Skin of body (tissue), 1 donor: ENCODE measurements at regions not wholly inside any gene's neighbourhood (a gene's known extent, or its start where the extent isn't known, plus 50 kb on each side); places are given as distances from the start of the nearest gene placed in this dataset.
"Not testable (repeated sequence)": the region's sequence is repeated elsewhere in the genome, so short reads cannot be mapped to it uniquely, and the experiment has no call there.

Experiments used
- DNase-seq: peaks from one replicate; lab custom pipeline; 2025; lab: John Stamatoyannopoulos, UW

DNA sequence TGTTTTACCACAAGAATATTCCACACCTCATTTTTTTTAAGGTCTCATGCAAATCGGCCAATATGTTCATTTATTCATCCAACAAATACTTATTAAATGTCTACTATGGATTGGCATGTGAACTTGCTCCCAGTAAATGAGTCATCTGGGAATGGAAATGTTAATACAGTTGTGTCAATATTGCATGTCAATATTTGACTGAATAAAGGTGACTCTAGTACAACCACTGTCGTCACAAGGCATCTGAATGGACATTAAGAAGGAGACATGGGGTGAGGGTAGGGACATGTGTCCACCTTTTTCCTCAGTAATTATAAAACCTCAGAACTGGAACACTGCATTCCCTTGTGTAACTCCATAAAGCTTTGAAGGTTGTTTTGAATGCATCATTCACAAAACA lies 365.4 kb downstream of the ADCYAP1 start:
- no peak for DNase-seq

GRCh38 chr18:1273469-1273868 lies 368.8 kb downstream of the ADCYAP1 start:
- DNase-seq = no peak

DNA sequence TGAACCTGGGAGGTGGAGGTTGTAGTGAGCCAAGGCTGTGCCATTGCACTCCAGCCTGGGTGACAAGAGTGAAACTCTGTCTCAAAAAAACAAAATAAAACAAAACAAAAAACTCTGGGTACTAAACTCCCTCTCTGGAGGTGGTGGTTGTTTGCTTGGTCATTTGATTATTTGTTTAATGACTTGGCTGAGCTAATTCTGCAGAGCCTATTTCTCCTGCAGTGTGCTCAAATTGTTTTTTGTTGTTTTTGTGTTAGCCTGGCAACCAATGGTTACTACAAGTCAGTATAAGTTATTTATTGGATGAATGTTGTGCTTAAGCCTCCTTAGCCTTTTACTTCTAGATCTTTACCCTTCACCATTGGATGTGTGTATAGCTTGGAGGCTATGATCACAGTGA lies 387.5 kb downstream of the ADCYAP1 start:
- no peak for DNase-seq

DNA sequence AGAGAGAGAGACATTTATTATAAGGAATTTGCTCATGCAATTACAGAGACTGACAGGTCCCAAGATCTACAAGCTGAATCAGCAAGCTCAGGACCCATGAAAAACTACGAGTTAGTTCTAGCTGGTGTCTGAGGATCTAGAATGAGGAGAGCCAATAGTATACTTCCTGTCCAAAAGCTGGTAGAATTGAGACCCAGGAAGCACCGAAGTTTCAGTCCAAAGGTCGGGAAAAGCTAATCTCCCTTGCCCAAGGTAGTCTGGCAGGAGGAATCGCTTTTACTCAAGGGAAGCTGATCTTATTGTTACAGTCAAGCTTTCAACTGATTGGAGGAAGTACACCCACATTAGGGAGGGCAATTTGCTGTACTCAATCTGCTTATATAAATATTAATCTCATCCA lies 389.6 kb downstream of the ADCYAP1 start:
- DNase-seq = no peak

DNA sequence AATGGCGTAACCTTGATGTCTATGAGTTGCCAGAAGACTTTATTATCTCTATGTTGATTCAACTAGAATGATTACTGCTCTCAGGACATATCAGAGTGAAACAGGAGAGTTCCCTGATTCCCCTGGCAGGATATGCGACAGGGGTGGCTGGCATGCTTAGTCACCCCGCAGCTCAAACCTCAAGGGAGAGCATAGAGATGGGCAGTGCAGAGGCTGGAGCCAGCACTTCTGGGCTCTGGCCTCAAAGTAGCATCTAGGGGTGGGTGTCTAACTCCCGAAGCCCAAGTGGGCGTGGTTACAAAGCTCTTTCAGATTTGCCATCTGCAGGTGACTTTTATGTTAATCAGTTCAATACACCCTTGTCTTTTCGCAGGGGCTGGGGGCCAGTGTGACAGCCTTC lies 391.6 kb downstream of the ADCYAP1 start:
- no peak for DNase-seq

DNA sequence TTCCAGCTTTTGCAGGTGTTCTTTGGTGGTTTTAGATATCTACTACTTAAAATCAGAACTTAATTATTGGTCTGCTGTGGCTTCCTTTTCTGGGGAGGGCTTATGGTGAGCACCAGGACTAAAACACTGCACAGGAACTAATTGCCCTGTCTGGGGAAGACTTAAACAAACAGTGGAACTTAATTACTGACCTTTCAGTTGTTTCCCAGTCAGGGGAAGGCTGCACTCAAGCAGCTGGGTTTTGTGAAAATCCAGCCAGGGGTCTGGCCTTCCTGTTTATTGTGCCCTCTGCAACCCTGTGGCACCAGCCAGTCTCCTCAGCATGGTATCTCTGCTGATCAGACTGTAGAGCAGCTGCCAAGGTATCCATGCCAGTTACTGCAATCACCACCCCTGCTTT lies 398.2 kb downstream of the ADCYAP1 start:
- DNase-seq = no peak

- no peak for DNase-seq
These were observed 399.8 kb downstream of the ADCYAP1 start for GRCh38 chr18:1304392-1304992.

DNA sequence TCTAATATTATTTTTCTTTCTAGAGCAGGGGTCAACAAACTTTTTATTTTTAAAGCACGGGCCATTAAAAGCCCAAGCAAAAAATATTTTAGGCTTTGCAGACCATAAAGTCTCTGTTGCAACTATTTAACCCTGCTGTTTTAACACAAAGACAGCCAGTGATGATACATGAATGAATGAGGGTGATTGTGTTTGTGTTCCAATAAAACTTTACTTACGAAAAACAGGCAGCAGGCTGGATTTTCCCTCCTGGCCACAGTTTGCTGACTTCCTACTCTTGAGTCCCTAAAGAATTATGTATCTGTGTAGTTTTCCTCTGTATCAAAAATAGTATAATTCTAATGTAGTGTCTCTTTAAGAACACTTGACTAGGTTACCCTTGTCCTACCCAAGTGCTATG lies 402.0 kb downstream of the ADCYAP1 start:
- DNase-seq = no peak

GRCh38 chr18:1308686-1309085 lies 404.0 kb downstream of the ADCYAP1 start:
- no peak for DNase-seq

DNA sequence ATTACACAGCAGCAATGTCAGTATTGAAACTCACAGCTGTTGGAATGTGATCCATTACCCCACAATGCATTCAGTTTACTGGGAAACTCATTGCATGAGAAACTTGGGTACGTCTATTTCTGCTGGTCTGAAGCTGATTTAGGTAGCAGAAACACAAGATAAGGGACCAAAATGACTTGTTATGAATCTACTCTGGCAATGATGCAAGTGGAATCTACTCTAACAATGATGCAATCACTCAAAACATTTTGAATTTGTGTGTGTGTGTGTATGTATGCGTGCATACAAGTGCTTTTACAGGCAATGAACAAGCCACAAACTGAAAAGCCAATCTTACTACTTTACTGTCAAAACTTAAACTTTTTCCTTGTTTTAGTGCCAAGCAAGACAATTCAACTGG lies 406.7 kb downstream of the ADCYAP1 start:
- no peak for DNase-seq

- not testable (repeated sequence) for DNase-seq
These were observed 430.7 kb downstream of the ADCYAP1 start for GRCh38 chr18:1335345-1335744.

GRCh38 chr18:1350931-1351450 lies 446.3 kb downstream of the ADCYAP1 start:
- peak; percentile 22 for DNase-seq

DNA sequence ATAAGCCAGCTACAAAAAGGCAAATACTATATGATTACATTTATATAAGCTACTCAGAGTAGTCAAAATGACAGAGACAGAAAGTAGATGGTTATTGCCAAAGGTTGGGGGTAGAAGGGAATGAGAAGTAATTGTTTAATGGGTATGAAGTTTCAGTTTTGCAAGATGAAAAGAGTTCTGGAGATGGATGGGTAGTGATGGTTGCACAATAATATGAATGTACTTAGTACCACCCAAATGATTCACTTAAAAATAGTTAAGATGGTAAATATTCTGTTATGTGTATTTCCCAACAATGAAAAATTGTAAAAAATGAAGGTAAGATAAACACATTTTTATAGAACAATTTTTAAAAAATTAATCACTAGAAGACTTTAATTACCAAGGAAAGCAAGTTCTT lies 448.4 kb downstream of the ADCYAP1 start:
- no peak for DNase-seq

DNA sequence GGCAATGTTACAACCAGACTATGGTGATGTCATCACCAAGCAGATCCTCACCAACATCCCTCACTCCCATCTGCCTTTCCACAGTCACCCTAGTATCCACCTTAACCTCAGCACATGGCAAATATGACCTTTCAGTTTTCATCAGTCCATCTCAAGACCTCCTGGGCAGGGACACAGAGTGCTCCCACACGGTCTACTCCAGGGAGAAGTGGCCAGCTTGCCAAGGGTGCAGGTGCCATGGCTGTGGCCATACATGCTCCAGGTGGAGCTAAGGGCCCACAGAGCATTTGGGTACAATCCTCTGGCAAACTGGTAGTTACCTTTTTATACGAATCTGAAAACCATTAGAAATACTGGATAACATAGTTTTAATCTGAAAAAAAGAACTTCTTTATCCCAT lies 453.1 kb downstream of the ADCYAP1 start:
- no peak for DNase-seq

- no peak for DNase-seq
These were observed 457.3 kb downstream of the ADCYAP1 start for GRCh38 chr18:1361936-1362335.

- no peak for DNase-seq
These were observed 465.9 kb downstream of the ADCYAP1 start for GRCh38 chr18:1370552-1370951.

DNA sequence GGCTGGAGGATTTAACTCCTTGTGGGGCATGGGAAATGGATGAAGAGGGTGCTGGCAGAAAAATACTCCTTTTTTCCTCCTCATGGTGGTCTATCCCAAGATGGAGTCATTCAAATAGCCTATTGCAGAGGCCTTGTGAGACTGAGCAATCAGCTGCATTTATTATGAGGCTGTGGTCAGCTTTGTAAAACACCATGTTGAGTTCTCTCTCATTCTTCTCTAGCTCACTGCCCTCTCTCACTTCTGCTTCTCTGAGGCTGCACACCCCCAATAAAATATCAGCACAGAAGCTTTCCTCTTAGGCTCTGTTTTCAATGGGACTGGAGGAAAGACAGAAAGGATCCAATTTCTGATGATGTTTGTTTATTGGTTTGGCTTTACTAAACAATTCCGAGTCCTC lies 467.1 kb downstream of the ADCYAP1 start:
- DNase-seq = no peak

GRCh38 chr18:1383465-1383864 lies 478.8 kb downstream of the ADCYAP1 start:
- no peak for DNase-seq

DNA sequence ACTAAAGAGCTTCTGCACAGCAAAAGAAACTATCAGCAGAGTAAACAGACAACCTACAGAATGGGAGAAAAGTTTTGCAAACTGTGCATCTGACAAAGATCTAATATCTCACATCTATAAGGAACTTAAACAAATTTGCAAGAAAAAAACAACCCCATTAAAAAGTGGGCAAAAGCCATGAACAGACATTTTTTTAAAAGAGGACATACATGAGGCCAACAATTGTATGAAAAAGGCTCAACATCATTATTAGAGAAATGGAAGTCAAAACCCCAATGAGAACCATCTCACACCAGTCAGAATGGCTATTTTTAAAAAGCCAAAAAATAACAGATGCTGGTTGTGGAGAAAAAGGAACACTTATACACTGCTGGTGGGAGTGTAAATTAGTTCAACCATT lies 483.8 kb downstream of the ADCYAP1 start:
- not testable (repeated sequence) for DNase-seq

DNA sequence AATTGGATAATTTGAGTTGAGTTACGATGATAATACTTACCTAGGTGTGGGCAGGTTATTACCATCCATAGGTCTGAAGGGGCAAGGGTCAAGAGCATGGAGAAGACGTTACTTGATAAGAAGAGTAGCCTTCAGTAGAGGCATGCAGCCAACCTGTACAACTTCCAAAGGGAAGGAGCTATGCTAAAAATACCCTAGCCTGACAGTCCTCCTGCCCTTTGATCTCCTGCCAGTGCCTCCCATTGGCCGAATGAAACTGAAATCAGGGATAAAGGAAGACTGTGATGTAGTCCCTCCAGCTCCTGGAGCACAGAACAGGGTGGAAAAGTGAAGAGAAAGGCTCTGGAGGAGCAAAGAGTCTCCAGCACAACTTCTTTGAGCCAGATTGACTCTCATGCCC lies 487.4 kb downstream of the ADCYAP1 start:
- no peak for DNase-seq

DNA sequence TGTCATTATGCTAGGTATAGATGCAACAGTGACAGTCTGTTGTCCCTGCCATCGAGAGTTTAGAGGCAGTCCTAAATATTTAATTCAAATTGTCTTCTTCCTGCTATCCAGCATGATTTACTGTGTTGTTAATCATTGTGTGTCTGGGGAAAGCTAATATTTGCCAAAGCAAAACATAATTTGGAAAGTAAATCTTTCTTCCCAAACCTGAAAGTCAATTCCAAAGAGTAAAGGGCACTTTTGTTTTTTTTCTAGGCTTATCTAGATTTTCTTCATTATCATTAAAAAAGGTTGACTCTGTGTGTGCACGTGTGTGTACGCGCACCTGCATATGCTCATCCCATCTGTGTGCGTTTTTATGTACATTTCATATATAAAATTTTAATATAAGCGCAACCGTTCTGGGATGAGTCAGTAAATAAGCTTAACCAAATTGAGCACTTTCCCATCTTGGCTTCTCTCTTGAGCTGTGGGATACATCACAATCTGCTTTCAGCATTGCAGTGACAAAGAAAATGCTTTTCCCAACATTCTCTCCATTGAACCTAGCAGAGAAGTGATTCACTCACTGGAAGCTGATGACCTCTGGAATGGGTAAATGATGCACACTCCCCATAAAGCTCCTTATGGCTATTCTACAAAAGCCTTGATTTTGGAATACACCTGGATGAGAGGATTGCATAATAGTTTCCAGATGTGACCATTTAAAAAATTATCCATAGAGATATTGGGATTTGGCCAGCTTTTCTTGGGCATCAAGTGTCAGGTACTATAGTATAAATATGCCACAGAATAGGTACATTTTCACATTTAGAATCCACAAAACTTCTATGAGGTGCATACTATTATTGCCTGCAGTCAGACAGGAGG lies 488.4 kb downstream of the ADCYAP1 start:
- no peak for DNase-seq

DNA sequence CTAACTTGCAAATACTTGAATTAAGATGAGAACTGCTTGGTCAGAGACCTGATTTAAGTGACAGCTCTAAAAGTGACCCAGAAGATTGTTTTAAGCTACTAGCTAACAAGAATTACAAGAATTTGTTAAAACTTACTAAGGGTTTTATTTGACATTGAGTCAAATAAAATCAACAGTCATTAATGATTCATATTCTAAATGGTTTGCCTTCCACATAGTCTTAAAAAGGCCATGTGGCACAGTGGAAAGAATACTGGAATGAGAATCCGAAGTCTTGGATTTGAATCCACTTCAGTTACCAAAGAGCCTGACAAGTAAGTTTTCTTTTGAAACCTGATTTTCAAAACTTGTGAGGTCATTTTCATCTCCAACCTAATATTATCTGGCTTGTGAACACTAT lies 489.3 kb downstream of the ADCYAP1 start:
- no peak for DNase-seq

DNA sequence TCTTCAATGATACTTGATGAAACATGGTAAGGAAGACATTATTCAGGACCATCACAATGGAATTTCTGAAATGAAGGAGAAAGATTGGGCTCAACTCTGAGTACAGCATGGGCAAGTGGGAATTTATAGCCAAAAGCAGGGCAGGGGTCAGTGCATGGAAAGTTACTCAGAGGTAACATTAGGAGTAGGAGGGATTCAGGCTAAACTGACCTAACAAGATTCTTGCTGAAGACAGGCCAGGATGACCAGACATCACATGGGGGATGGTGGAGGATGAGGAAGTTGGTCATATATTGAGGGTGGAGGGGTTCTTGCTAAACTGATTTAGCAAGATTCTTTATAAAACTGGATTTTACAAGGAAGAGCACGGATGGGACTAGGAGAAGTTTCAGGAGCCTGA lies 489.8 kb downstream of the ADCYAP1 start:
- no peak for DNase-seq
